ENCODE measurements at regions not wholly inside any gene's neighbourhood (a gene's known extent, or its start where the extent isn't known, plus 50 kb on each side); places are given as distances from the start of the nearest gene placed in this dataset.

DNA sequence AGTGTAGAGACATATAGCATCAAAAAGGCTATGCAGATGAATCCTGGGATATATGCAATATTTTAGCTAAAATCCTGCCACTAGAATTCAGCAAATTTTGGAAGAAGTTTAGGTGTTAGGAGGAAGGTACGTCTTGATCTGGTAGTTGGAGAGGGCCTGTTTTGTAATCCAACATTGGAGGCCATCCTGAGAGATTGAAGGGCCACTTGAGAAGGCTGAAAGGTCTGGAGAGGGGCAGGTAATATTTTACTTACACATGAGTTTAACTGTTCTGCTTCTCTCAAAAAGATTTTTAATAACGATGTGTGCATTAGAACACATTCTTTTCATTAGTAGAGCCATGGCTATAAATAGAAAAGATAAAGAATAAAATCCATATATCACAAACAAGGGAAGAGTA is 422.1 kb downstream of the RAB38 start:
- no peak overlapping the region for H3K18ac ChIP-seq (ENCODE audit: insufficient read length, low read depth, low read length)
- H3K36me3 Mint-ChIP-seq (ENCODE audit: insufficient read depth in 1 of 3, low read depth in 3 of 3), result no peaks in the 10 kb centered on the region
- WGBS (ENCODE audit: extremely low coverage, insufficient read length, low lambda C conversion rate), result no CpG with 5 or more reads among the region's 2 CpGs
- H3K4me1 Mint-ChIP-seq, result no peaks in the 10 kb centered on the region
- H2BK5ac ChIP-seq (ENCODE audit: insufficient read length, low read length), result no peak overlapping the region
- no peak overlapping the region for H2BK15ac ChIP-seq (ENCODE audit: low read depth, low read length)
- no peak overlapping the region for H2BK20ac ChIP-seq (ENCODE audit: low read depth, low read length, poor library complexity, severe bottlenecking)
- H3K56ac ChIP-seq (ENCODE audit: insufficient read length, low read depth, low read length), result no peak overlapping the region
- H3T11ph ChIP-seq (ENCODE audit: low read length), result no peak overlapping the region
- TF ChIP-seq, protein P1, sequence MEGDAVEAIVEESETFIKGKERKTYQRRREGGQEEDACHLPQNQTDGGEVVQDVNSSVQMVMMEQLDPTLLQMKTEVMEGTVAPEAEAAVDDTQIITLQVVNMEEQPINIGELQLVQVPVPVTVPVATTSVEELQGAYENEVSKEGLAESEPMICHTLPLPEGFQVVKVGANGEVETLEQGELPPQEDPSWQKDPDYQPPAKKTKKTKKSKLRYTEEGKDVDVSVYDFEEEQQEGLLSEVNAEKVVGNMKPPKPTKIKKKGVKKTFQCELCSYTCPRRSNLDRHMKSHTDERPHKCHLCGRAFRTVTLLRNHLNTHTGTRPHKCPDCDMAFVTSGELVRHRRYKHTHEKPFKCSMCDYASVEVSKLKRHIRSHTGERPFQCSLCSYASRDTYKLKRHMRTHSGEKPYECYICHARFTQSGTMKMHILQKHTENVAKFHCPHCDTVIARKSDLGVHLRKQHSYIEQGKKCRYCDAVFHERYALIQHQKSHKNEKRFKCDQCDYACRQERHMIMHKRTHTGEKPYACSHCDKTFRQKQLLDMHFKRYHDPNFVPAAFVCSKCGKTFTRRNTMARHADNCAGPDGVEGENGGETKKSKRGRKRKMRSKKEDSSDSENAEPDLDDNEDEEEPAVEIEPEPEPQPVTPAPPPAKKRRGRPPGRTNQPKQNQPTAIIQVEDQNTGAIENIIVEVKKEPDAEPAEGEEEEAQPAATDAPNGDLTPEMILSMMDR (conservative IDR thresholded peaks at IDR 0.05), result no peak
- no peaks in the 10 kb centered on the region for H3K27me3 ChIP-seq (ENCODE audit: insufficient read depth, low read length)
- H3K4me2 ChIP-seq (ENCODE audit: insufficient read depth, insufficient read length, low read length), result no peak overlapping the region
- no peaks in the 10 kb centered on the region for H3K27me3 Mint-ChIP-seq (ENCODE audit: low read depth)
- H2BK12ac ChIP-seq (ENCODE audit: insufficient read length, low read depth, low read length), result no peak overlapping the region
- no peak overlapping the region for H4K91ac ChIP-seq (ENCODE audit: insufficient read length, low read depth, low read length)
- H4K8ac ChIP-seq (replicated peaks; ENCODE audit: insufficient read length, low read depth, low read length), result no peak overlapping the region
- H3K27ac Mint-ChIP-seq, result no peak overlapping the region
- no peak overlapping the region for H4K5ac ChIP-seq (ENCODE audit: insufficient read length, low read depth, low read length)
- H3K23me2 ChIP-seq (ENCODE audit: insufficient read length, low read depth, low read length, poor library complexity, severe bottlenecking), result no peaks in the 10 kb centered on the region
- H3K4ac ChIP-seq (ENCODE audit: low read depth, low read length), result no peak overlapping the region
- H3K9me3 Mint-ChIP-seq, result no peaks in the 10 kb centered on the region
- H3K9ac ChIP-seq (ENCODE audit: extremely low read depth, insufficient read length, low read length), result no peak overlapping the region
- H3K9me3 ChIP-seq (ENCODE audit: control insufficient read depth, low read depth, low read length), result no peaks in the 10 kb centered on the region
- no peak overlapping the region for H2AK5ac ChIP-seq (ENCODE audit: insufficient read length, low read length)
- no peak overlapping the region for H3K14ac ChIP-seq (ENCODE audit: insufficient read depth, low read length)
- H3K79me1 ChIP-seq (ENCODE audit: insufficient read depth, low read depth, low read length, poor library complexity, severe bottlenecking), result no peaks in the 10 kb centered on the region
- no peak for DNase-seq
- H2BK120ac ChIP-seq (ENCODE audit: low read depth, low read length, poor library complexity, severe bottlenecking), result no peak overlapping the region
- H3K27ac ChIP-seq (ENCODE audit: insufficient read length, low read depth, low read length), result no peak overlapping the region
- no peak overlapping the region for H3K4me3 Mint-ChIP-seq
- H3K23ac ChIP-seq (ENCODE audit: insufficient read length, low read depth, low read length), result no peak overlapping the region
- no peaks in the 10 kb centered on the region for H3K79me2 ChIP-seq (ENCODE audit: insufficient read depth, low read length)
- H3K4me1 ChIP-seq (ENCODE audit: insufficient read depth, low read length), result no peaks in the 10 kb centered on the region
- H4K20me1 ChIP-seq (ENCODE audit: control insufficient read depth, insufficient read depth, insufficient read length), result no peaks in the 10 kb centered on the region
- H2AFZ ChIP-seq (ENCODE audit: low read length), result no peak overlapping the region

Data from H9 (cell line).